ENCODE measurements at regions not wholly inside any gene's neighbourhood (a gene's known extent, or its start where the extent isn't known, plus 50 kb on each side); places are given as distances from the start of the nearest gene placed in this dataset.

DNA sequence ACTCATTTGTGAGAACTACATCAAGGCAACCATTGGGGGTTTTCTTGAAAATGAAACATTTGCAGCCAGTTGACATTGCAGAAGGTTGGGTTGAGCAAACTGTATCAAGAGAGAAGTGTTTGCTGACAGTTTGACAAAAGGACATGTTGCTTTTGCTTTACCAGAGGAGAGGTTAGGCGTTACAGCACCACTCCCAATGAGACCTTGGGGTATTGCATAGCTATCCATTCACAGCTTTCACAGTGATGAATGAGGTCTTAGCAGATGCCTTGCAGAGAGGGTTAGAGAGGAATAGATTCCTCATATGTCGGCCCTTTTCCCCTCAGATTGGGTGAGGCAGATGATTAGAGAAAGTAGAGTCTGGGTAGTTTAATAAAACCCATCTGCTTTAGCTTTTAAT lies 988.9 kb upstream of the FLRT2 start:
- Mint-ChIP-seq H3K9me3 (no peaks in the 10 kb centered on the region), H3K36me3 (ENCODE audit: low read depth) (no peaks in the 10 kb centered on the region), H3K4me3 (no peak overlapping the region), H3K27me3 (no peaks in the 10 kb centered on the region), H3K27ac (no peak overlapping the region), H3K4me1 (ENCODE audit: low read depth) (no peaks in the 10 kb centered on the region)
- no peak for ATAC-seq (ENCODE audit: poor library complexity)
- TF ChIP-seq, protein P1, sequence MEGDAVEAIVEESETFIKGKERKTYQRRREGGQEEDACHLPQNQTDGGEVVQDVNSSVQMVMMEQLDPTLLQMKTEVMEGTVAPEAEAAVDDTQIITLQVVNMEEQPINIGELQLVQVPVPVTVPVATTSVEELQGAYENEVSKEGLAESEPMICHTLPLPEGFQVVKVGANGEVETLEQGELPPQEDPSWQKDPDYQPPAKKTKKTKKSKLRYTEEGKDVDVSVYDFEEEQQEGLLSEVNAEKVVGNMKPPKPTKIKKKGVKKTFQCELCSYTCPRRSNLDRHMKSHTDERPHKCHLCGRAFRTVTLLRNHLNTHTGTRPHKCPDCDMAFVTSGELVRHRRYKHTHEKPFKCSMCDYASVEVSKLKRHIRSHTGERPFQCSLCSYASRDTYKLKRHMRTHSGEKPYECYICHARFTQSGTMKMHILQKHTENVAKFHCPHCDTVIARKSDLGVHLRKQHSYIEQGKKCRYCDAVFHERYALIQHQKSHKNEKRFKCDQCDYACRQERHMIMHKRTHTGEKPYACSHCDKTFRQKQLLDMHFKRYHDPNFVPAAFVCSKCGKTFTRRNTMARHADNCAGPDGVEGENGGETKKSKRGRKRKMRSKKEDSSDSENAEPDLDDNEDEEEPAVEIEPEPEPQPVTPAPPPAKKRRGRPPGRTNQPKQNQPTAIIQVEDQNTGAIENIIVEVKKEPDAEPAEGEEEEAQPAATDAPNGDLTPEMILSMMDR (IDR thresholded peaks at IDR 0.05), result no peak
- intact Hi-C loops (cut with DNase I, micrococcal nuclease), result no loop called here
- Histone ChIP-seq H3K36me3 (ENCODE audit: insufficient read depth, low read length) (no peaks in the 10 kb centered on the region), H3K27me3 (ENCODE audit: control insufficient read depth in 1 of 2, insufficient read depth in 2 of 2, low read length in 2 of 2) (no peaks in the 10 kb centered on the region), H3K4me1 (ENCODE audit: insufficient read depth, low read length) (no peaks in the 10 kb centered on the region), H3K4me3 (ENCODE audit: low read length) (no peak overlapping the region), H3K9me3 (ENCODE audit: control insufficient read depth in 1 of 2, insufficient read depth in 1 of 2, low read length in 2 of 2) (no peaks in the 10 kb centered on the region), H3K27ac (ENCODE audit: low read depth in 1 of 2, low read length in 2 of 2) (no peak overlapping the region)
- ChIA-PET POLR2A (no interaction called here), CTCF (no interaction called here)
- no peak for DNase-seq

DNA sequence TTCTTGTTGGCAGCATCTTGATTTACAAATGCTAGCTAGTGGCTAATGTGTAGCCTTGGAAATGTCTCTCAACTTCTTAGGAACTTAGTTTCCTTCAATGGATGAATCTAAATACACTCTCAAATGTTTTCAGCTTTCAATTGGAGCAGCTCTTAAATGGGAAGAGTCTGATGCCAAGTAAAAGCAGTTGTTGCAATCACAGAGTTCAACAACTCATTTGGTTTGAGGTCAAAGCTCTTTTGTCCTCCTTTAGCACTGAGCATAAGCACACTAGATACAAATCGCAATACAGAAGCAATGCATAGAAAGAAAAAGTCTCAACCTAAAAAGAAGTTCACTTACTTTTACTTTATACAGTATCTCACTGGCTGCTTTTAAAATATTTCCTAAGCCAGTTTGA lies 986.1 kb upstream of the FLRT2 start:
- ATAC-seq (ENCODE audit: poor library complexity) (no peak), DNase-seq (no peak)
- TF ChIP-seq, protein P1 (IDR thresholded peaks at IDR 0.05), result no peak
- H3K9me3 ChIP-seq (ENCODE audit: control insufficient read depth in 1 of 2, insufficient read depth in 1 of 2, low read length in 2 of 2), result peaks cover 0 to 4% of the 10 kb centered on the region in 2 experiments
- ChIA-PET POLR2A (no interaction called here), CTCF (no interaction called here)
- H3K27me3 ChIP-seq (ENCODE audit: control insufficient read depth in 1 of 2, insufficient read depth in 2 of 2, low read length in 2 of 2), result no peaks in the 10 kb centered on the region
- Mint-ChIP-seq H3K27me3 (no peaks in the 10 kb centered on the region), H3K36me3 (ENCODE audit: low read depth) (no peaks in the 10 kb centered on the region), H3K4me1 (ENCODE audit: low read depth) (no peaks in the 10 kb centered on the region), H3K9me3 (no peaks in the 10 kb centered on the region), H3K27ac (no peak overlapping the region), H3K4me3 (no peak overlapping the region)
- H3K4me3 ChIP-seq (ENCODE audit: low read length), result no peak overlapping the region
- intact Hi-C loops (cut with DNase I, micrococcal nuclease), result no loop called here
- H3K36me3 ChIP-seq (ENCODE audit: insufficient read depth, low read length), result no peaks in the 10 kb centered on the region
- H3K4me1 ChIP-seq (ENCODE audit: insufficient read depth, low read length), result no peaks in the 10 kb centered on the region
- H3K27ac ChIP-seq (ENCODE audit: low read depth in 1 of 2, low read length in 2 of 2), result no peak overlapping the region

DNA sequence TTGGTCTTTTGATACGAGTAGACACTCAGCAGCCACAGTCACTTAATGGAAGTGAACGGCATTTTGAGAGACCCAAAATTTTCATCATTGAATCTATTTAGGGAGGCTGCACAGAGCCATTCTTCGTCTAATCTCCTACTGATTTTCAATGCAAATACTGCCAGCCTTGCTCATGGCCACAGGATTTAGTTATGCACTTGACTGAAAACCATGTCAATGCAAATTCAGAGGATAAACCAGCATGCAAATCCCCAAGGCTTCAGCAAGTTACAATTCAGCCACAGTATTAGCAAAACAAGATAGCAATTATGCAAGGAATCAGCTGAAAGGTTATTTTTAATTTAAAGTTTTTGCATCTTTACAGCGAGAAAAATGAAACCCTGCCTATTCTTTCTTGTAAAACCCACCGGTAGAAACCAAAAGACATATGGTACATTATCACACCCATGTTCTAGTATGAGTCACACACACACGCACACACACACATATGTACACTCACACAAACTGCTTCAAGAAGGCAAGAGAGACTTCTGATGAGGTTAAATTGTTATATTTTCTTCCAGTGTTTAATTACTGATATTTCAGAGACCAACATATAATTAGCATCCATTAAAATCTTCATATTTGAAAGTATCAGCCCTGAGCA lies 985.3 kb upstream of the FLRT2 start:
- DNase-seq, result no peak
- intact Hi-C loops (cut with DNase I, micrococcal nuclease), result no loop called here
- H3K9me3 Mint-ChIP-seq, result peaks cover 2% of the 10 kb centered on the region
- H3K36me3 Mint-ChIP-seq (ENCODE audit: low read depth), result no peaks in the 10 kb centered on the region
- Histone ChIP-seq H3K27ac (ENCODE audit: low read depth in 1 of 2, low read length in 2 of 2) (no peak overlapping the region), H3K4me3 (ENCODE audit: low read length) (no peak overlapping the region), H3K27me3 (ENCODE audit: control insufficient read depth in 1 of 2, insufficient read depth in 2 of 2, low read length in 2 of 2) (no peaks in the 10 kb centered on the region), H3K9me3 (ENCODE audit: control insufficient read depth in 1 of 2, insufficient read depth in 1 of 2, low read length in 2 of 2) (peaks cover 0 to 4% of the 10 kb centered on the region in 2 experiments), H3K36me3 (ENCODE audit: insufficient read depth, low read length) (no peaks in the 10 kb centered on the region), H3K4me1 (ENCODE audit: insufficient read depth, low read length) (no peaks in the 10 kb centered on the region)
- no peaks in the 10 kb centered on the region for H3K27me3 Mint-ChIP-seq
- no peaks in the 10 kb centered on the region for H3K4me1 Mint-ChIP-seq (ENCODE audit: low read depth)
- no peak overlapping the region for H3K27ac Mint-ChIP-seq
- TF ChIP-seq, protein P1 (IDR thresholded peaks at IDR 0.05), result no peak
- ChIA-PET CTCF (no interaction called here), POLR2A (no interaction called here)
- no peak overlapping the region for H3K4me3 Mint-ChIP-seq
- ATAC-seq (ENCODE audit: poor library complexity), result no peak

All from CD4-positive, alpha-beta T cell (primary cell).